ENCODE measurements at regions not wholly inside any gene's neighbourhood (a gene's known extent, or its start where the extent isn't known, plus 50 kb on each side); places are given as distances from the start of the nearest gene placed in this dataset.

DNA sequence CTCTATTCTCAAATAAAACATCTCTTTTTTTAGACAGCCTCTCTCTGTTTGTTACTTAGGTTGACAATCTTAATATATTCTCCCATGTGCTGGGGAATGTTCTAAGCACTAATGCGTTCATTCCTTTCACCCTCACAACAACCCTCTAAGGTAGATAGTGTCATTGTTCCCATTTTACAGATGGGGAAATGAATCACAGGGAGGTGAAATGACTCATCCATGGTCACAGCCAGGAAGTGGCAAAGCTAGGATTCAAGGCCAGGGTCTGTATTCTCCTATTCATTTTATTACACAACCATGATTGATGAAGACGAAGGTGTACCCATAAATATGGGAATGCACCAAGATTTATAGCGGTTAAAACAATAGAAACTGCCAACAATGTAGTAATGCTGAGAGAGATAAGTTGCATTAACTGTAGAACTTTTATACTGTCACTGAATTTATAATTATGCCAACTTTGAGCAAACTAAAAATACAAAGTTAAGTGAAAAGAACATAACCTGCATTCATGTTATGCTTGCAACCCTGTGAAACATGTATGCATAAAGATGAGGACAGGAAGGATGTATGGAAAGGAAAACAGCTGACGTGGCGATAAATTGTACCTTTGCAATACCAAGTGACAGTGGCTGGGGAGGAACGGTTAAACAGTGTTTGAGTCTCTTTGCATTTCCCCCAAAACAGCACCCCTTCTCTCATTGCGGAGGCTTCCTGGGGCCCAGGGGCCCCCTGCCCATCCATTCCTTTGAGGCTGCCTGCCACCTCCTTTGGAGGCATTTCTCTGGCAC lies 257.7 kb upstream of the AGAP1 start:
- DNase-seq (ENCODE audit: low read depth): no peak
- in situ Hi-C loops (cut with HindIII; ENCODE audit: low sequenced_read_pairs): no loop called here
- no peak overlapping the region for H3K4me3 ChIP-seq (ENCODE audit: low read depth, low read length)
- TF ChIP-seq, protein P1, sequence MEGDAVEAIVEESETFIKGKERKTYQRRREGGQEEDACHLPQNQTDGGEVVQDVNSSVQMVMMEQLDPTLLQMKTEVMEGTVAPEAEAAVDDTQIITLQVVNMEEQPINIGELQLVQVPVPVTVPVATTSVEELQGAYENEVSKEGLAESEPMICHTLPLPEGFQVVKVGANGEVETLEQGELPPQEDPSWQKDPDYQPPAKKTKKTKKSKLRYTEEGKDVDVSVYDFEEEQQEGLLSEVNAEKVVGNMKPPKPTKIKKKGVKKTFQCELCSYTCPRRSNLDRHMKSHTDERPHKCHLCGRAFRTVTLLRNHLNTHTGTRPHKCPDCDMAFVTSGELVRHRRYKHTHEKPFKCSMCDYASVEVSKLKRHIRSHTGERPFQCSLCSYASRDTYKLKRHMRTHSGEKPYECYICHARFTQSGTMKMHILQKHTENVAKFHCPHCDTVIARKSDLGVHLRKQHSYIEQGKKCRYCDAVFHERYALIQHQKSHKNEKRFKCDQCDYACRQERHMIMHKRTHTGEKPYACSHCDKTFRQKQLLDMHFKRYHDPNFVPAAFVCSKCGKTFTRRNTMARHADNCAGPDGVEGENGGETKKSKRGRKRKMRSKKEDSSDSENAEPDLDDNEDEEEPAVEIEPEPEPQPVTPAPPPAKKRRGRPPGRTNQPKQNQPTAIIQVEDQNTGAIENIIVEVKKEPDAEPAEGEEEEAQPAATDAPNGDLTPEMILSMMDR (IDR thresholded peaks at IDR 0.05; ENCODE audit: low read depth, low read length, missing control alignments): no peak

DNA sequence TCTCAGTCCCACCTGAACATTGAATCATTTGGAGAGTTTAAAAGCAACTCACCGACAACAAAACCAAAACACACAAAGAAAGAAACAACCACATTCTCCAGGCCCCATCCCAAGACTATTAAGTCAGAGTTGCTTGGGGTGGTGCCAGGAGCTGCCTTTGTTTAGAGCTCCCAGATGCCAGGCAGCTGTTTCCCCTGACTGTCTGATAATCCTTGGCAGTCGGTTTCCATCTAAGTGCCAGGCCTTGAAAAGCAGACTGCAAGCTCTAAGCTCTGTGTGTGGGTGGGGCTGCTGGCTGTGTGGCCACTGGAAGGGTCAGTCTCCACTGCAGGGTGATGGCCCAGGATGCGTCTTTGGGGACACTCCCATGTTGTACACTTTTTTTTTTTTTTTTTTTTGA lies 255.3 kb upstream of the AGAP1 start:
- DNase-seq (ENCODE audit: low read depth): peak; percentile 62
- TF ChIP-seq, protein P1 (IDR thresholded peaks at IDR 0.05; ENCODE audit: low read depth, low read length, missing control alignments): no peak
- no peak overlapping the region for H3K4me3 ChIP-seq (ENCODE audit: low read depth, low read length)
- in situ Hi-C loops (cut with HindIII; ENCODE audit: low sequenced_read_pairs): no loop called here

DNA sequence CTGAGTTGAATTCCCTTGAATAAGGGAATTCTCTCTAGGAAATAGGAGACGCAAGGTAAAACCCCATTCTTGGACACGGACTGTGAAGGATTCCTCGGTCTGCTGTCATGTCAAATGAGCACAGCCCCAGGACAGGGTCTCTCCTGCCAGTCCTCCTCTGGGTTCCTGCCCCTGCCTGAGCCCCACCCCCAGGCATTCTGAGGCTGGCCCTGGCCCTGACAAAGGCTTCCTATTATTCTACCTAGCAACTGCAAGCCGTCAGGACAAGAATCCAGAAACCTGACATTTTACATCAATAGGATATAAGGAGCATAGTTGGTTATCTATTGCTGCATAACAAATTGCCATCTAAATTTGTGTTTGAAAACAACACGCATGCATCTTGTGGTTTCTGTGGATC lies 253.3 kb upstream of the AGAP1 start:
- DNase-seq (ENCODE audit: low read depth): no peak
- in situ Hi-C loops (cut with HindIII; ENCODE audit: low sequenced_read_pairs): no loop called here
- H3K4me3 ChIP-seq (ENCODE audit: low read depth, low read length): no peak overlapping the region
- TF ChIP-seq, protein P1 (IDR thresholded peaks at IDR 0.05; ENCODE audit: low read depth, low read length, missing control alignments): no peak

DNA sequence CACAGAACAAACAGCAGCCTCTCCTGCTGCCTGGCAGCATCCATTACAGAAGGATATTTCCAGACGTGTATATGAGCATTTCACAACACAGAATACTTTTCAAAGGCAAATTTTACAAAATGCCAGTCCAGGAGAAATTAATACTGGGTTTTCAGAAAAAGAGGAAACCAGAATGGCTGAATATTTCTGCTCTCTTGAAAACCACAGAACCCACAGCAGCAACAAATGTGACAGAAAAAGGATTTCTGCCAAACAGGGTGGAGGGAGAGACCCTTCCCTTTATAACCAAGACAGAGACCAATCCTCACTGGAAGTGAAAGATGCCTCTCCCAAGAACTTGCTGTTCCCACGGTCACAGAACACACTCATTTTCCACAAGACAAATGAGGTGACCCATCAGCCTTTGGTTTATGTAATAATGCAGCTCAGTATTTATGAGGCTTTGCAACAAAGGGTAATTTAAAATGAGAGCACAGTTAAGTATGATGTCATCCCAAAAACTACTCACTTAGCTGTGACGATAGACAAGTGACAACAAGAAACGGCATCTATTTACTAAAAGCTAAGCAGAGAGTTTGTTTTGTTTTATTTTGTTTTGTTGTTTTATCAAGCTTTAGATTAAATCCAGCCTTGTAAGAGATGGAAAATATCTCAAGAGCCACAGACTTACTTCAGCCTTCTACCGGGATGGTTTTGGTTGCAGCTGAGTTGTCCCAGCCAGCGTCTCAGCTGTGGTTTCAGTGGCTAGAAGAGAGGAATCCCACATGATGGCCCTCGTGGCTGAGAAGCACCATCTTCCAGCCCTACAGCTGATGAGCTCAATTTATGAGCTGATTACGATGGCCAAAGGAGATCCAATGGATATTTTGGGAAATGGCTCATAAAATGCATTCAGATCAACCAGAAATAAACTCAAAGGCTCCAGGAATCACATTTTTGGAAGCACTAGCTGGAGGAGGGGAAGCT lies 249.3 kb upstream of the AGAP1 start:
- H3K4me3 ChIP-seq (ENCODE audit: low read depth, low read length): no peak overlapping the region
- in situ Hi-C loops (cut with HindIII; ENCODE audit: low sequenced_read_pairs): no loop called here
- no peak for DNase-seq (ENCODE audit: low read depth)

DNA sequence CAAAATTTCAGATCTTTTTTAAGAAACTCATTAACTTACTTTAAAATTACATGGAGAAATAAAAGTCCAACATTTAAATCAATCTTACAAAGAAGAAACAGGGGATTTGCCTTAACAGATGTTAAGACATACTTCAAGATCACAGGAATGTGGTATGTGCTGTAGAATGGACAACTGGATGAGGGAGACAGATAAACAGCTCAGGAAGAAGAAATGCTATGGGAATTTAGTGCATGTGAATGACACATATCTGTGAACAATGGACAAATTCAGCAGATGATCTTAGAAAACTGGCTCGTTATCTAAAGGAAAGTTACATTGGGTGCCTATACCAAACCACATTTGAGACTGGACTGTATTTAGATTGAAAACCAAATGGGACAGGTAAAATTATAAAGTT lies 246.8 kb upstream of the AGAP1 start:
- in situ Hi-C loops (cut with HindIII; ENCODE audit: low sequenced_read_pairs): no loop called here
- TF ChIP-seq, protein P1 (IDR thresholded peaks at IDR 0.05; ENCODE audit: low read depth, low read length, missing control alignments): no peak
- H3K4me3 ChIP-seq (ENCODE audit: low read depth, low read length): no peak overlapping the region
- no peak for DNase-seq (ENCODE audit: low read depth)

More for the DNA sequence above, 249.3 kb upstream of the AGAP1 start:
- TF ChIP-seq, protein P1 (IDR thresholded peaks at IDR 0.05; ENCODE audit: low read depth, low read length, missing control alignments): no peak

DNA sequence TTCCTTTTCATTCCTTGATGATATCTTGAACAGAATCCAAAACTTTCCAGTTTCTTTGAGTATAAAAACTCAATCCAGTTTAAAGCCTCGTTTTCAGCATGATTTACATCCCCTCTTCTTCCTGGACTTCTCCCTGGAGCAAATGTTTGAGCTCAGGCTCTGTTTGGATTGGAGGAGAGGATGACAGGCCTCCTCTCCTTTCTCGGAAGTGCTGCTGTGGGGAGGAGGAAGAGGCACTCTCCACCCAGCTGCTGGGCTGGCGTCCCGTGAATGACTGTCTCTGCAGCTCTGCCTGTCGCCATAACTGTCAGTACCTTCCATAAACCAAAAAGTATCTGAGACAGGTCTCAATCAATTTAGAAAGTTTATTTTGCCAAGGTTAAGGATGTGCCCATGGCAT lies 238.2 kb upstream of the AGAP1 start:
- in situ Hi-C loops (cut with HindIII; ENCODE audit: low sequenced_read_pairs): no loop called here
- H3K4me3 ChIP-seq (ENCODE audit: low read depth, low read length): no peak overlapping the region
- TF ChIP-seq, protein P1 (IDR thresholded peaks at IDR 0.05; ENCODE audit: low read depth, low read length, missing control alignments): no peak
- no peak for DNase-seq (ENCODE audit: low read depth)
